ENCODE measurements at regions not wholly inside any gene's neighbourhood (a gene's known extent, or its start where the extent isn't known, plus 50 kb on each side); places are given as distances from the start of the nearest gene placed in this dataset.
"Not testable (repeated sequence)": the region's sequence is repeated elsewhere in the genome, so short reads cannot be mapped to it uniquely, and the experiment has no call there.

- H3K36me3 Mint-ChIP-seq (ENCODE audit: insufficient read depth); H3K4me3 Mint-ChIP-seq (ENCODE audit: low read depth); H3K27ac Mint-ChIP-seq; H3K4me1 Mint-ChIP-seq (ENCODE audit: low read depth); DNase-seq (ENCODE audit: low spot score, unreplicated experiment); H3K9me3 Mint-ChIP-seq (ENCODE audit: low read depth); H3K27me3 Mint-ChIP-seq: not testable (repeated sequence)
Observed at GRCh38 chr12:131284954-131285904, 331.5 kb downstream of the ADGRD1 start.

GRCh38 chr12:131285905-131286295, 332.2 kb downstream of the ADGRD1 start:
- H3K9me3 Mint-ChIP-seq (ENCODE audit: low read depth); DNase-seq (ENCODE audit: low spot score, unreplicated experiment); H3K4me1 Mint-ChIP-seq (ENCODE audit: low read depth); H3K36me3 Mint-ChIP-seq (ENCODE audit: insufficient read depth); H3K4me3 Mint-ChIP-seq (ENCODE audit: low read depth); H3K27ac Mint-ChIP-seq; H3K27me3 Mint-ChIP-seq: not testable (repeated sequence)

GRCh38 chr12:131286301-131286700, 332.6 kb downstream of the ADGRD1 start:
- DNase-seq (ENCODE audit: low spot score, unreplicated experiment); H3K4me3 Mint-ChIP-seq (ENCODE audit: low read depth); H3K27ac Mint-ChIP-seq; H3K9me3 Mint-ChIP-seq (ENCODE audit: low read depth); H3K36me3 Mint-ChIP-seq (ENCODE audit: insufficient read depth); H3K4me1 Mint-ChIP-seq (ENCODE audit: low read depth); H3K27me3 Mint-ChIP-seq: not testable (repeated sequence)

GRCh38 chr12:131287015-131287937, 333.6 kb downstream of the ADGRD1 start:
- H3K4me1 Mint-ChIP-seq (ENCODE audit: low read depth), result no peaks in the 10 kb centered on the region
- no peak for TF ChIP-seq CTCF (IDR thresholded peaks at IDR 0.05; ENCODE audit: unreplicated experiment)
- no peaks in the 10 kb centered on the region for H3K36me3 Mint-ChIP-seq (ENCODE audit: insufficient read depth)
- no peak overlapping the region for H3K27ac Mint-ChIP-seq
- peak; percentile 6 for DNase-seq (ENCODE audit: low spot score, unreplicated experiment)
- no peak overlapping the region for H3K4me3 Mint-ChIP-seq (ENCODE audit: low read depth)
- no peaks in the 10 kb centered on the region for H3K9me3 Mint-ChIP-seq (ENCODE audit: low read depth)
- no peaks in the 10 kb centered on the region for H3K27me3 Mint-ChIP-seq

- DNase-seq (ENCODE audit: low spot score, unreplicated experiment), result peak; percentile 4
- Mint-ChIP-seq H3K4me3 (ENCODE audit: low read depth) (no peak overlapping the region), H3K27ac (no peak overlapping the region), H3K36me3 (ENCODE audit: insufficient read depth) (no peaks in the 10 kb centered on the region), H3K9me3 (ENCODE audit: low read depth) (no peaks in the 10 kb centered on the region), H3K27me3 (no peaks in the 10 kb centered on the region), H3K4me1 (ENCODE audit: low read depth) (no peaks in the 10 kb centered on the region)
- no peak for TF ChIP-seq CTCF (IDR thresholded peaks at IDR 0.05; ENCODE audit: unreplicated experiment)
Observed at GRCh38 chr12:131287938-131288764, 334.4 kb downstream of the ADGRD1 start.

- H3K4me1 Mint-ChIP-seq (ENCODE audit: low read depth); H3K27me3 Mint-ChIP-seq; H3K27ac Mint-ChIP-seq; H3K9me3 Mint-ChIP-seq (ENCODE audit: low read depth); H3K4me3 Mint-ChIP-seq (ENCODE audit: low read depth); DNase-seq (ENCODE audit: low spot score, unreplicated experiment); H3K36me3 Mint-ChIP-seq (ENCODE audit: insufficient read depth): not testable (repeated sequence)
Observed at GRCh38 chr12:131288765-131289695, 335.3 kb downstream of the ADGRD1 start.

- not testable (repeated sequence) for H3K27ac Mint-ChIP-seq; H3K9me3 Mint-ChIP-seq (ENCODE audit: low read depth); H3K4me3 Mint-ChIP-seq (ENCODE audit: low read depth); H3K36me3 Mint-ChIP-seq (ENCODE audit: insufficient read depth); DNase-seq (ENCODE audit: low spot score, unreplicated experiment); H3K27me3 Mint-ChIP-seq; H3K4me1 Mint-ChIP-seq (ENCODE audit: low read depth)
Observed at GRCh38 chr12:131289807-131290206, 336.1 kb downstream of the ADGRD1 start.
